DMS 273 (cell line): ENCODE measurements at regions not wholly inside any gene's neighbourhood (a gene's known extent, or its start where the extent isn't known, plus 50 kb on each side); places are given as distances from the start of the nearest gene placed in this dataset.
"Not testable (repeated sequence)": the region's sequence is repeated elsewhere in the genome, so short reads cannot be mapped to it uniquely, and the experiment has no call there.

Experiments used
- DNase-seq: peaks from one replicate; lab custom pipeline; 2025; ENCODE audit not compliant: unreplicated experiment; lab: John Stamatoyannopoulos, UW

DNA sequence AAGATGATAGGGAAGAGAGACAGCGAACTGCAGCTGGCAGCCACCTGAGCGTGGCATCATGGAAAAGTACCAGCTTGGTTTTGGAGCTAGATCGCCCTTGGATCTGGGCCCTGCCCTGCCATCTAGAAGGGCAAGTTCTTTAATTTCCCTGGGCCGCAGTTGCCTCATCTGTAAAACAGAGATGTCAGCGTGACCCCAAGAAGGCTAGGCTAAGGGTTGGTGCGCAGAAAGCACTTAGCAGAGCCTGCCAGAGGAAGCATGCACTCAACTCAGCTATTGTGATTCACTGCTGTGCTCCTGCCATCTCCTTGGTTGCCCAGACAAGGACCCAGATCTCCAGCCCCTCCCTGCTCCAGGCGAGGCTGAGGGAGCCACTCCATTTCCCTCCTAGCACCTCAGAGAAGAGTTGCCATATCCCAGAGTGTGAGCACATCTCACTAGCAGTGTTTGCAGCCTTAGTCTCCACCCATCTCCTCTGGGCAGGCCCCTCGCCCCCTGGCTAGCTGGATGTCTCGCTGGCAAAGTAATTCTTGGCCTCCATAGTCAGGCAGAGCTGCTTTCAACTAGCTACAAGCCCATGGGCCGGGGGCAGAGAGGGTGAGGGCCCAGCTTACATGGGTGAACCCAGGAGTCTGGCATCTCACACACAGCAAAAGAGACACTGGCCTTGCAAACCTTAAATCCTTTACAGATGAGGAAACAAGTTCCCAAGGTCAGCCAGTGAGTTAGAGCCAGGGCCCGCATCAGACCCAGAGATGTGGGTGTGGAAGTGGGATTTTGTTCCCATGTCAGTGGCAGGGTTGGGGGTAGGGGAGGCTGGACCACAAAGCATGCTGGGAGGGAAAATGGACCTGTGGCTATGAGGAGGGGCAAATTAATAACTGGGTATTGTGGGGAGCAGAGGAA lies 280.7 kb upstream of the TLE3 start:
- no peak for DNase-seq

DNA sequence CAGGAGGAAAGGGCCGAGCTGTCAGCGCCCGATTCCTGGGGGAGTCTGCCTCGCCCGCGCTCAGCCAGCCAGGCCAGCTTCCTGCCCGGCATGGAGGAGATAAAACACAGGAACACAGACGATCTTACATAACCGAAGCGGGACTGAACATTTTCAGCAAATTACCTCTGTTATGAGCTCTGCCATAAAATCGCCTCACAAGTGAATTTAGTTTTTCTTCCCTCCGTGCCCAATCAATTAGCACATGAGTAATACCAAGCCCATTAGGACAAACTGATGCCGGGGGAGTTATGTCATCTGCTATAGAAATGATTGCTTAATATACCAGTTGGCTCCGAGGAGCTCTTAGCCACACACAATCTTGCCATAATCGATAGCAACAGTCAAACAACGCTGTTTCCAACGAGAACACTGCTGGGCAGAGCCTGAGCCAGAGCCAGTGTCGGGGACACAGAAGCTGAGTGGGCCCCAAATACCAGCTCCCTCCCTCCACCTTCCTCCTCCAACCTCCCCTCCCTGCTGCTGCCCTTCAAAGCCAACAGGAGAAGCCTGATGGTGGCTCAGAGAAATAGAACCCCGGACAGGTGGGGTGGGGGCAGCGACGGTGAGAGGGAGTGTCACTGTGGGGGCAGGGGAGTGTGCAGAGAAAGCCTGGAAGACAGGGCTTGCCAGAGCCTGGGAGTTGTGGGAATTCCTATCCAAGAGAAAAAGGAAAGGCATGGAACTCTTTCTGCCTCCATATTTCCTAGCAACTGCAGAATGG lies 279.4 kb upstream of the TLE3 start:
- peak; percentile 57 for DNase-seq

DNA sequence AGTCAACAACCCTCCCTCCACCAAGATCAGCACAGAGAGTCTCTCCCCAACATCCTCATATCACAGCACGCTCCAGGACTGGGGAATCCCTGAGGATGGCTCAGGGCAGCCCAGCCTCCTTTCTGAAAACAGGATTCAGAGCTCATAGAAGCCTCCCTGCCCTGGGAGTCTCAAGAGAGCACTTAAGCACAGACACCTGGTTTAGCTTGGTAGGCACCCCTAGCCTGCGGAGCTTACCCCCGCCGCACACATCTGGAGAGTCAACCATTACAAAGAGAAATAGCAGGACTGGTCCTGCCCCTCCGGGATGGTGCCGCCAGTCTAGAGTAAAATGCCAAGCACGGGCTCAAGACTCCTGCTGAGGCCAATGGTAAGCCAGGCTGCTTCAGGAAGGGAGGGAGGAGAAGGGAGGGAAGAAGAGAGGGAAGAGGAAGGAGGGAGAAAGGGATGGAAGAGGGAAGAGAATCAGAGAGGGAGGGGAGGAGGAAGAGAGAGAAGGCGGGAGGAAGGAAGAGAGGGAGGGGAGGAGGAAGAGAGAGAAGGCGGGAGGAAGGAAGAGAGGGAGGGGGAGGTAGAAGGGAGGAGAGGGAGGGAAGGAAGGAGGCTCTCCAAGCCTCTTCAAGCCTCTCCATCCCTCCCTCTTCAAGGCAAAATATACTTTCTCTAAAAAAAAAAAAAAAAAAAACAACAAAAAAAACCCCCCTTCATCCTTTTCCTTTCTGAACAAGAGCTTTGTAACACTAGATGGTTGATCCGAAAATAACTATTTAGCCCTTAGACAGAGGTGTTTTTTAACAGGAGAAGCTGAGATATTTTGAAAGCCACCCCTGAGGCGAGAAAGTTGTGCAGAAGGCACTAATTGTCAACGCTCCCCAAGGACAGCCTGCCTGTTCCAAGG lies 278.6 kb upstream of the TLE3 start:
- DNase-seq: peak; percentile 54

DNA sequence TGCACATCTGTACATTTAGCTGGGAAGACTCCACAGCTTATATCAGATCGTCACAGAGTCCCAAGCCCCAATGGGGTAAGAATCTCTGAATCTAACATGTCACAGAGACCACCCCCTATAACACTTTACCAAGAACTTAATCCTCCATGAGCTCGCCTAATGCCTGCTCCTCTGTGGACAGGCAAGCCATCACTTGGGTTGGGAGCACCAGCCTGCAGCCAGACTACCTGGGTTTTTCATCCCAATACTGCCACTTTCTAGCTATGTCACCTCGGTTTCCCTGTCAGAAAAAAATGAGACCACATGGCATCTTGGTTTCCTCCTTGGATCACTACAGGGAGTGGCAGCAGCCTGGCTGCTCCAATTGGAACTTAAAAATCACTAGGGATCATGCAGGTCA lies 277.9 kb upstream of the TLE3 start:
- no peak for DNase-seq

- DNase-seq: peak; percentile 40
These were observed 277.3 kb upstream of the TLE3 start for GRCh38 chr15:70375006-70375431.

DNA sequence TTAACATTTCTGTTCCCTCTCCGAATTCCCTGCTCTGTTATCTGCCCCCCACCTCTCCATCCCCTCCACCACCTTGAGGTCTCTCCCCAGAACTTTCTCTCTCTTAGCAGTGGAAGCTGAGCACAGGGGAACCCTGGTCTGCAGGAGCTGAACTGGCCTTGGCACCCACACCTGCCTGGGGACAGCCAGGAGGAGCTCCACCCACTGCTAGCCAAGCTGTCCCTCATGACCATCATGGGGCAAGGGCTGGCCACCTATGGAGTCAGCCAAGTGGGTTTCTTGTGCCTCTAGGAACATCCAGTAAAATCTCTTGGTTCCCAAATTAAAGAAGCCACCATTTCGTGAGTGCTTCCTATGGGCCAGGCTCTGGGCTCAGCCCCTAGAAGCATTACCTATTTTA lies 276.4 kb upstream of the TLE3 start:
- DNase-seq: no peak

GRCh38 chr15:70373439-70373838 lies 275.7 kb upstream of the TLE3 start:
- not testable (repeated sequence) for DNase-seq

DNA sequence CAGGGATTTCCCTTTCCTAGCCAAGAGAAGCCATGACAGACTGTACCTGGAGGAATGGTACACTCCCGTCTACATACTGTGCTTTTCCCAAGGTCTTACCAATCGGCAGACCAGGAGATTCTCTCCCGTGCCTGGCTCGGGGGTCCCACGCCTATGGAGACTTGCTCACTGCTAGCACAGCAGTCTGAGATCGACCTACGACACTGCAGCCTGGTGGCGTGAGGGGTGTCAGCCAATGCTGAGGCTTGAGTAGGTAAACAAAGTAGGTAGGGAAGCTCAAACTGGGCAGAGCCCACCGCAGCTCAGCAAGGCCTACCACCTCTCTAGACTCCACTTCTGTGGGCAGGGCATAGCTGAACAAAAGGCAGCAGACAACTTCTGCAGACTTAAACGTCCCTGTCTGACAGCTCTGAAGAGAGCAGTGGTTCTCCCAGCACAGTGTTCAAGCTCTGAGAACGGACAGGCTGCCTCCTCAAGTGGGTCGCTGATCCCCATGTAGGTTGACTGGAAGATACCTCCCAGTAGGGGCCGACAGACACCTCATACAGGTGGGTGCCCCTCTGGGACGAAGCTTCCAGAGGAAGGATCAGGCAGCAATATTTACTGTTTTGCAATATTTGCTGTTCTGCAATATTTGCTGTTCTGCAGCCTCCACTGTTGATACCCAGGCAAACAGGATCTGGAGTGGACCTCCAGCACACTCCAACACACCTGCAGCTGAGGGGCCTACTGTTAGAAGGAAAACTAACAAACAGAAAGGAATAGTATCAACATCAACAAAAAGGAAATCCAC lies 270.4 kb upstream of the TLE3 start:
- DNase-seq: not testable (repeated sequence)

GRCh38 chr15:70364023-70364422 lies 266.3 kb upstream of the TLE3 start:
- DNase-seq: not testable (repeated sequence)

- peak; percentile 53 for DNase-seq
These were observed 265.2 kb upstream of the TLE3 start for GRCh38 chr15:70362886-70363285.

DNA sequence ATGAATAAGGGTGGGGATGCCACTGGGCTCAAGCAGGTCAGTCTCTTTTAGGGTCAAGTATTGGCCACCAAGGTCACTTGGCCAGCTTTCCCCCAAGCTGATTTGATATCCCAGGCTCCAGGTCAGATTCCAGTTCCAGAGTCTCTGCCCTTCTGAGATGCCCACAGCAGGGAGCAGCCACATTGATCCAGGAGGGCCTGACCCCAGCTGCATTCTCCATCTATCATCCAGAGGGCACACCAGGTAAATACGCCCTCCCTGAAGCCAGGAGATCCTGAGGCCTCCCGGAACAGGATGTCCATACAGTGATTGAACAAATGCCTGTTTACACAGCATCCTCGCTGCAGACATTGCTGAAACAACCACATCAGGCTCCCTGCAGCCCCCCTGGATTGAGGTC lies 264.6 kb upstream of the TLE3 start:
- no peak for DNase-seq

GRCh38 chr15:70361891-70362290 lies 264.2 kb upstream of the TLE3 start:
- DNase-seq: peak; percentile 67

DNA sequence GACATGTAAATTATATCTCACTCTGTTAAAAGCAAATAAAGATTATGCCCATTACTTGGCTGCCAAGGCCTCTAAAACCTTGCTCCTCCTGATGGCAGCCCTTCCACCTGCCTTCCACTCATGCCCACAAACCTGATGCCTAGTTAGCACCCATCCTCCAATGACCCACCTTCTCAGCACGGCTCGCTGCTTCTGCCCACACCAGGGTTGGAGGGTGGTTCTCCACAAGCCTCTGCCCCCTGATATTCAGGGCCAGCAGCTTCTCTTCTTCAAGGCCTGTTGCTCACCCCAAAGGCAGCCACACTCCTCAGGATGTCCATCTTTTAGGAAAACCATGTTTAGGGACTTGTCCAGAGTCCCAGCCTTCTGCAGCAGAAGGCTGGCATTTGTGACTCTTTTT lies 263.4 kb upstream of the TLE3 start:
- DNase-seq: no peak

GRCh38 chr15:70358871-70359647 lies 261.3 kb upstream of the TLE3 start:
- no peak for DNase-seq

DNA sequence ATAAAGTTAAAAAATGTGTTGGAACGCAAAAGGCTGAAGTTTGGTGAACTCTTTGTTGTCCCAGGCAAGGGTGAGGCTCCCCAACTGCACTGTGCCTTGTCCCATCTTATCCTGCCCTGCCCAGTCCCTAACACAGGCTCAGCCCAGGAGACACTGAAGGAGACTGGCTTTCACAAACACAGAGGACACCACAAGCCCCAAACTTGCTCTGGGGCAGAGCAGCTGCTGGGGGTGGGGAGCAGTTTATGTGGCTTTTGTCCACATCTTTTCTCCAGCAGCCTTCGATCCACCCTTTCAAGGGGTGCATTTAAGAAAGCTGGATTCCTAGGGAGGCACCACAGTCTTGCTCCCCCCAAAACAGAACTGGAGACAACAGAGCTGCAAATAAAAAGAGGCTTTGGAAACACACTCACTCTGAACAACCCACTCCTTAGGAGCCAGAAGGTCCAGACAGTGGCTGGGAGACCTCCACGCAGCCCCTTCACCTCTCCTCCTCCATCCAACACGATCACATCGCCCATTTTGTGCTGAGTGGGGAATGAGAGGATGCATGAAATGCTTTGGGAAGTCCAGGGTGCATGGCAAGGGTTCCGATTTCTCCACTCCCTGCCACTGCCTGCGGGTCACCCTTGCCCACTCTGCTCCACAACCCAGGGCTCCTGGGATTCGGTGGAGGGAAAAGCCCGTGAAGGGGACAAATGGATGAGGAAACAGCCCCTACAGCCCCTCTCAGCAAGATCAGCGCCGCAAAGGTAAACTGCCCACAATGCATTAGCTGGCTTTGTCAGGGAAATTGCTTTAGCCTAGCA lies 260.5 kb upstream of the TLE3 start:
- no peak for DNase-seq

DNA sequence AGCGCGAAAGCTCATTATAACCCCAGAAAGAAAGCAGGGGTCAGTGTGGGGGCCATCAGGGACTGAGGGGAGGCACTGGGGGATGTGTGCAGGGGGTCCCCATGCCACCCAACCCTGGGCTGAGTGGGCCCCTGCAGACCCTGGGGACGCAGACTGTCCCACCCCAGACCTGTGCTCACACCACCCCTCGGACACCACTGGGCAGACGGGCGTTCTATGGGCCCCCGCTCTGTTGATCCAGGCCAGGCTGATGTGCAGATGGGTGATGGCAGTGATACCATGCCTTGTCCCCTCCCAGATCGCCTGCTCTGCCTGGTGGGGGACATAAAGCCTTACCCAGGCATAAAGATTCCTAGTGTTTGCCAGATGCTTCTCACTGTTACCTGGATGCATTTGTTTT lies 259.7 kb upstream of the TLE3 start:
- no peak for DNase-seq

GRCh38 chr15:70356919-70357318 lies 259.2 kb upstream of the TLE3 start:
- DNase-seq: no peak

- no peak for DNase-seq
These were observed 258.5 kb upstream of the TLE3 start for GRCh38 chr15:70356062-70356860.
